T-helper 1 cell treated with Interleukin-12 subunit alpha and Interleukin-12 subunit beta and Interleukin-4 antibody, amounts not matched to agents 30 μg/mL and 1 μg/mL, for 36 hours (primary cell): ENCODE measurements at regions not wholly inside any gene's neighbourhood (a gene's known extent, or its start where the extent isn't known, plus 50 kb on each side); places are given as distances from the start of the nearest gene placed in this dataset.
"Not testable (repeated sequence)": the region's sequence is repeated elsewhere in the genome, so short reads cannot be mapped to it uniquely, and the experiment has no call there.

Experiments
- H3K27ac Mint-ChIP-seq: one replicate; pipeline ENCODE4 v1.8.0; 2021; ENCODE audit warnings: mild to moderate bottlenecking, mixed read lengths
- H3K27me3 Mint-ChIP-seq: one replicate; pipeline ENCODE4 v1.8.0; 2021; ENCODE audit warnings: low read depth, mixed read lengths
- H3K36me3 Mint-ChIP-seq: one replicate; pipeline ENCODE4 v1.8.0; 2021; ENCODE audit warnings: low read depth, mixed read lengths
- H3K4me1 Mint-ChIP-seq: one replicate; pipeline ENCODE4 v1.8.0; 2021; ENCODE audit warnings: low read depth, mixed read lengths
- H3K4me3 Mint-ChIP-seq: one replicate; pipeline ENCODE4 v1.8.0; 2021; ENCODE audit warnings: mild to moderate bottlenecking, moderate library complexity, mixed read lengths
- H3K9me3 Mint-ChIP-seq: one replicate; pipeline ENCODE4 v1.8.0; 2021; ENCODE audit warnings: mixed read lengths

DNA sequence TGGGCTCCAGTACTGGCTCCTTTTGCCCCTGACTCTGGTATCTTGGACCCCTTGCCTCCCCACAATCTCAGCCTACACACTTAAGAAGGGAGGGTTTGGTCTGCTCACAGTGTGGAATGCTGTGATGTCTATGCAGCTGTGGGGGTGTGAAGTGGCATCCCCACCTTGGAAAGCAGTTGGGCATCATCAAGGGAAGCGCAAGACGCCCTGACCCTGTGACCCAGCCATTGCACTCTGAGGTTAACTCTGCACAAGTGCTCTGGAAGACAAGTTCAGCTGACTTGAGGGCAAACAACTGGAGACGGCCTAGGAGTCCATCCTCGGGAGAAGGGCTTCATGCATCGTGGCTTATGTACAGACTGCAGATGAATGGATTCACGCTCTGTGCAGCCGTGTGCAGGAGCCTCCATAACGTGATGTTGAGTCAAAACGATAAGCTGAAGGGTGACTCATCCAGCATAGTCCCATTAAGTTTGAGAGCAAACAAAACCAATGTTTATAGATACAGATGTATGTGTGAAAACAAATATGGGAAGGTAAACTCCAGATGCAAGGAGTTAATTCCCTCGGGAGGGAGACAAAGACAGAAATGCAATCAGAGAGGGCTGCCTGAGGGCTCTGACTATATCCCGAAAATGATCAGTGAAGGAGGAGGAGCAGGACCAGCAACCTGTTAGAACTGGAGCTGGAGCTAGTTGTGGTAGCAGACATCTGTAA, 86.8 kb downstream of the LSM3 start:
- no peak overlapping the region for H3K4me3 Mint-ChIP-seq
- H3K36me3 Mint-ChIP-seq, result no peaks in the 10 kb centered on the region
- peaks cover 25% of the 10 kb centered on the region for H3K27me3 Mint-ChIP-seq
- no peaks in the 10 kb centered on the region for H3K9me3 Mint-ChIP-seq
- peaks cover 5% of the 10 kb centered on the region for H3K4me1 Mint-ChIP-seq
- no peak overlapping the region for H3K27ac Mint-ChIP-seq

DNA sequence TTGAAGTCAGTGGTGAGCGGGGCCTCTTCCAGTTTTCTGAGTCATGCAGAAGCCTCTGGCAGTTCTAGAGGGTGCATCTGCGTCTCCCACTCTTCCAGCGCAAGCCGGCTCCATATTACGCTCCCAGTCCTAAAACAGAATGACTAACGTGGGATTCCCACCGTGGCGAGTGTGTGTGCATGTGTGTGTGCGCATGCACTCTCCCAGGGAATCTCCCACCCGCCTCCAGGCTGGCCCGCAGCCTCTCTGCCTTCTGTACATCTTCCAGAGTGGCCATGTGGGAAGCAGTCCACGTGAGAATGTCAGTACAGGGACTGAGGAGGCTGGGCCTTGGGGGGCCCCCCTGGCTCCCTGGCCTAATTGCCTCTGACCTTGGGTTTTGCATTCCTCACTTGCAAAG, 87.7 kb downstream of the LSM3 start:
- Mint-ChIP-seq H3K9me3 (no peaks in the 10 kb centered on the region), H3K27ac (no peak overlapping the region), H3K4me1 (peaks cover 3% of the 10 kb centered on the region), H3K27me3 (peaks cover 28% of the 10 kb centered on the region), H3K36me3 (no peaks in the 10 kb centered on the region), H3K4me3 (no peak overlapping the region)

GRCh38 chr3:14267976-14268375, 89.4 kb downstream of the LSM3 start:
- Mint-ChIP-seq H3K4me1 (peaks cover 2% of the 10 kb centered on the region), H3K27me3 (peaks cover 17% of the 10 kb centered on the region)

DNA sequence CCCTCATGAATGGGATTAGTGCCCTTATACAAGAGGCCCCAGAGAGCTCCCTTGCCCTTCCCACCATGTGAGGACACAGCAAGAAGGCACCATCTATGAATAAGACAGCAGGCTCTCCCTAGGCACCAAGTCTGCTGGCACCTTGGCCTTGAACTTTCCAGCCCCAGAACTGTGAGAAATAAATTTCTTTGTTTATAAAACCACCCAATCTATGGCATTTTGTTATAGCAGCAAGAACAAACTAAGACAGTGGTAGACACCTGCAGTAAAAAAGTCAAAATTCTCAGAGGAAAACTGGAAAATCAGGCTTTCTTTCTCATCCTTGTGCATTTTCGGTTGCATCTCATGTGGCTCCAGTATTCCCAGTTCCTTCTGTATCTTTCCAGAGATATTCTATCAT, 90.3 kb downstream of the LSM3 start:
- no peak overlapping the region for H3K27ac Mint-ChIP-seq
- peaks cover 2% of the 10 kb centered on the region for H3K4me1 Mint-ChIP-seq
- H3K4me3 Mint-ChIP-seq, result no peak overlapping the region
- H3K36me3 Mint-ChIP-seq, result no peaks in the 10 kb centered on the region
- H3K9me3 Mint-ChIP-seq, result no peaks in the 10 kb centered on the region
- H3K27me3 Mint-ChIP-seq, result peaks cover 17% of the 10 kb centered on the region

More at GRCh38 chr3:14267976-14268375, 89.4 kb downstream of the LSM3 start:
- Mint-ChIP-seq H3K27ac (no peak overlapping the region), H3K36me3 (no peaks in the 10 kb centered on the region), H3K4me3 (no peak overlapping the region), H3K9me3 (no peaks in the 10 kb centered on the region)

GRCh38 chr3:14272041-14272958, 93.7 kb downstream of the LSM3 start:
- not testable (repeated sequence) for H3K4me1 Mint-ChIP-seq, H3K27me3 Mint-ChIP-seq, H3K36me3 Mint-ChIP-seq, H3K9me3 Mint-ChIP-seq, H3K4me3 Mint-ChIP-seq, H3K27ac Mint-ChIP-seq

- not testable (repeated sequence) for H3K9me3 Mint-ChIP-seq
These were observed 94.4 kb downstream of the LSM3 start for GRCh38 chr3:14272959-14273560.

GRCh38 chr3:14273901-14274611, 95.4 kb downstream of the LSM3 start:
- Mint-ChIP-seq H3K36me3 (no peaks in the 10 kb centered on the region), H3K27ac (no peak overlapping the region), H3K27me3 (peaks cover 8% of the 10 kb centered on the region), H3K4me1 (no peaks in the 10 kb centered on the region), H3K9me3 (no peaks in the 10 kb centered on the region), H3K4me3 (no peak overlapping the region)

More at GRCh38 chr3:14272959-14273560, 94.4 kb downstream of the LSM3 start:
- not testable (repeated sequence) for H3K4me1 Mint-ChIP-seq, H3K27ac Mint-ChIP-seq, H3K27me3 Mint-ChIP-seq, H3K4me3 Mint-ChIP-seq, H3K36me3 Mint-ChIP-seq

DNA sequence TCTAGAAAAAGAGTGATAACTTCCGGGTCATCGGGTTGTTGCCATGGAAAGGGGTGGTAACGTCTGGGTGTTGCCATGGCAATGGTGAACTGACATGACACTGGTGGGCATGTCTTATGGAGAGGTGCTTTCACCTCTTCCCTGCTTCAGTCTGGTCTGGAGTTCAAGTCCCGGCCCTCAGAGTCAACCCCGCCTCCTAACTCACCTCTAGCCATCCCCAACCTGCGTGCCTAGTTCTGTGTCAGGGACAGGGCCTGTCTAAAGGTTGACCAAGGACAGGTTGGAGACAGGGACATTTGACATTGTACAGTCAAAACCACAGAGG, 96.0 kb downstream of the LSM3 start:
- Mint-ChIP-seq H3K36me3 (no peaks in the 10 kb centered on the region), H3K4me1 (no peaks in the 10 kb centered on the region), H3K27me3 (peaks cover 4% of the 10 kb centered on the region), H3K27ac (no peak overlapping the region), H3K9me3 (no peaks in the 10 kb centered on the region), H3K4me3 (no peak overlapping the region)

DNA sequence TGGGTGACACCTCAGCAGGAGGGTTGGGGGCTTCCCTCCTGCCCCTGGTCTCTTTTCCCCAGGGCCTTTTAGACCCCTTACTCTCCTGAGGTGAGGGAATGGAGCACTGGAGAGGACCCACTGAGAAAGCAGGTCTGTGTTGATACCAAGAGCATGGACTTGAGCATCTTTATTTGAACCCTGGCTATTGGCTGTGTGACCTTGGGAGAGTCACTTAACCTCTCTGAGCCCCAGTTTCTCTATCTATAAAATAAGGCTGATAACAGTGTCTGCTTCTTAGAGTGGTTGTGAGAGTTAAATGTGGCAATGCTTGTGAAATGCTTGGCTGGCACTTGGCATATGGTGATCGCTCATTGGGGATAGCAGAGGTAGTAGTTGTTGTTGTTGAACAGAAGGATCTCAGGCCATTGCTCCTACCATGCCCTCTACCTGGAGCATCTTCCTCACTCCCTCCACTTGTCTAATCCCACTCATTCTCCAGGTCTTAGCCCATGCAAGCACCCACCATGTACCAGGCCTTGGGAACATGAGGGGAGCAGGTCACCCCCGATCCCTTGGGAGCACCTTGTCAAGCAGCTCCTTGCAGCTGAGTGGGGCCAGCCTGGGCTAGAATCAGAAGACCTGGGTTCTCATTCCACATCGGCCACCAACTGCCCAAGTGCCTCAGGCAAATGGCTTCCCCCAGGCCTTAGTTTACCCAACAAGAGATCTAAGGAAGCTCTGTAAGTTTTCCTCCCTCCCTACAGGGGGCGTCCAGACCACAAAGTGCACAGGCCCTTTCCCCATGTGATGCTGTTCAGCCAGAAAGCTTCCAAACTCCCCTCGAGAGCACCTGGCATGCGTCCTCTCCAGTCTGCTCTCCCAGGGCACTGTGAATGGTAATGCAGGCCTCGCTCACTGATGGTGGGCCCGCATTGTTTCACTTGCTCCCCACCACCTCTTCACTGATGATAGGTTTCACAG, 96.7 kb downstream of the LSM3 start:
- no peaks in the 10 kb centered on the region for H3K9me3 Mint-ChIP-seq
- no peaks in the 10 kb centered on the region for H3K36me3 Mint-ChIP-seq
- no peaks in the 10 kb centered on the region for H3K4me1 Mint-ChIP-seq
- H3K4me3 Mint-ChIP-seq, result no peak overlapping the region
- H3K27me3 Mint-ChIP-seq, result peaks cover 3% of the 10 kb centered on the region
- H3K27ac Mint-ChIP-seq, result no peak overlapping the region

DNA sequence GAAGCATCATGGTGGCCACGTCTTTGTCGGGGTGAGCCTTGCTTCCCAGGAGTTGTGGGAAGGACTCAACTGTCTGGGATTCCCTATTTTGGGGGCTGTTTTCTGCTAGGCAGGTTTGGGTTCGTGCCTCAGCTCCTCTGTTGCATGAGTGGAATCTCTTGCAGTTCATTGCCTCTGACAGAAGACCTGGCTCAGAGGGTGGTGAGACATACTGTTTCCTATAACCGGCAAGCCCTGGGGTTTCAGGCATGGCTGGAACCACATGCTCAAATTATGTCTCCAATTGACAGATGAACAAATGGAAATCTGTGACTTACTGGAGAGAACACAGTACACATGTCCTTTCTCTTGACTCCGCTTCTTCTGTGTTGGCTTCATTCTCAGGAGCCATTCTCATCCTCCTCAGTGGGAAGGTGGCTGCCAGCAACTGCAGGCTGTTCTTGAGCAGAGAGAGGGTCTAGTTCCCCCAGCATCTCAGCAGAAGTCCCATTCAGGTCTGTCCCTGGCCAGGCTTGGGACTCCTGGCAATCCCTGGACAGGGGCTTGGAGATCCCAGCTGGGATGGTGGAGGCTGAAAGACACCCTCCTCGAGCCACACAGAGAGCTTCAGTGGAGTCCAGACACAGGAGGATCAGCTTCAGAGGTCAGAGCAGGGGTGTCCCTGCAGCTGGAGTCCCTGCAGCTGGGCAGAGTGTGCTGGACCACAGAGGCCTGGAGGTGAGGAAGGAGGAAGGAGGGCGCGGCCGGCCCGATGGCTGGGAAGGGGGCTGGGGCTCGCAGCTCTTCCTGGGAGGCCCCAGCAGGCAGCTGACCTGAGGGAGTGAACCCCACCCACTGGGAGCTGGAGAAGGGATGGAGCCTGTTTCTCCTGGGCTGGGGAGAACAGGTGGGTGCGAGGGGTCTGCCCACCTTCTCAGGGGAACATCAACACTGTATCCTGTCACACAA, 97.6 kb downstream of the LSM3 start:
- Mint-ChIP-seq H3K27ac (no peak overlapping the region), H3K4me1 (no peaks in the 10 kb centered on the region), H3K4me3 (no peak overlapping the region), H3K9me3 (no peaks in the 10 kb centered on the region), H3K27me3 (no peaks in the 10 kb centered on the region), H3K36me3 (no peaks in the 10 kb centered on the region)

- Mint-ChIP-seq H3K27ac (no peak overlapping the region), H3K9me3 (no peaks in the 10 kb centered on the region), H3K4me1 (no peaks in the 10 kb centered on the region), H3K36me3 (no peaks in the 10 kb centered on the region), H3K27me3 (no peaks in the 10 kb centered on the region), H3K4me3 (no peak overlapping the region)
These were observed 98.9 kb downstream of the LSM3 start for GRCh38 chr3:14277557-14277956.

- H3K4me3 Mint-ChIP-seq, result no peak overlapping the region
- no peaks in the 10 kb centered on the region for H3K9me3 Mint-ChIP-seq
- no peak overlapping the region for H3K27ac Mint-ChIP-seq
- no peaks in the 10 kb centered on the region for H3K36me3 Mint-ChIP-seq
- no peaks in the 10 kb centered on the region for H3K27me3 Mint-ChIP-seq
- H3K4me1 Mint-ChIP-seq, result no peaks in the 10 kb centered on the region
These were observed 99.7 kb downstream of the LSM3 start for GRCh38 chr3:14278265-14278798.
